CD4-positive, alpha-beta memory T cell (primary cell): ENCODE measurements at regions not wholly inside any gene's neighbourhood (a gene's known extent, or its start where the extent isn't known, plus 50 kb on each side); places are given as distances from the start of the nearest gene placed in this dataset.

Experiments
- CTCF ChIA-PET: fragments of 350-600 bp; sonication (Branson Sonifier 250); formaldehyde crosslinking; loops from one replicate; lab custom pipeline; 2021; ENCODE audit warnings: inconsistent platforms; ENCODE audit not compliant: partially characterized antibody; lab: Charles Lee
- POLR2A ChIA-PET: fragments of 350-600 bp; sonication (Branson Sonifier 250); formaldehyde crosslinking; loops from one replicate; lab custom pipeline; 2021; ENCODE audit not compliant: partially characterized antibody; lab: Charles Lee
- DNase-seq, 5 donors: peaks; one replicate each; pipeline versions ENCODE4 v3.0.0 to v3.0.0-alpha.2; 2020 to 2022; ENCODE audit warnings: mixed read lengths in 1 of 5
- H3K27ac ChIP-seq: one replicate; pipeline ENCODE4 v1.7.0; 2013; ENCODE audit warnings: low read depth, low read length
- H3K27me3 ChIP-seq: 2 replicates; pipeline ENCODE4 v1.7.0; 2013; ENCODE audit warnings: mild to moderate bottlenecking, low read length, moderate library complexity; ENCODE audit not compliant: insufficient read depth
- H3K36me3 ChIP-seq: 2 replicates; pipeline ENCODE4 v1.7.0; 2013; ENCODE audit warnings: mild to moderate bottlenecking, low read length, moderate library complexity; ENCODE audit not compliant: insufficient read depth
- H3K4me1 ChIP-seq: 2 replicates; pipeline ENCODE4 v1.7.0; 2013; ENCODE audit warnings: mild to moderate bottlenecking, low read length, moderate library complexity; ENCODE audit not compliant: insufficient read depth
- H3K4me3 ChIP-seq, 2 donors: one replicate each; pipeline ENCODE4 v1.7.0; 2013; ENCODE audit warnings: low read length in 2 of 2, mild to moderate bottlenecking in 1 of 2
- H3K9me3 ChIP-seq, 2 donors: one replicate each; pipeline ENCODE4 v1.7.0; 2013; ENCODE audit warnings: low read length in 2 of 2, control low read depth in 1 of 2; ENCODE audit not compliant: control insufficient read depth in 1 of 2
- H3K27ac Mint-ChIP-seq, 7 donors: one replicate each; pipeline ENCODE4 v1.8.0; 2020 to 2021; ENCODE audit warnings: mixed read lengths in 7 of 7, mild to moderate bottlenecking in 6 of 7, inconsistent platforms in 3 of 7, moderate library complexity in 3 of 7
- H3K27me3 Mint-ChIP-seq, 2 donors: one replicate each; pipeline ENCODE4 v1.8.0; 2020 to 2021; ENCODE audit warnings: mixed read lengths in 2 of 2
- H3K36me3 Mint-ChIP-seq, 2 donors: one replicate each; pipeline ENCODE4 v1.8.0; 2020 to 2021; ENCODE audit warnings: mixed read lengths in 2 of 2, inconsistent platforms in 1 of 2, mild to moderate bottlenecking in 1 of 2
- H3K4me1 Mint-ChIP-seq, 4 donors: one replicate each; pipeline ENCODE4 v1.8.0; 2020 to 2021; ENCODE audit warnings: mixed read lengths in 4 of 4, mild to moderate bottlenecking in 1 of 4
- H3K4me3 Mint-ChIP-seq, 8 donors: one replicate each; pipeline ENCODE4 v1.8.0; 2020 to 2021; ENCODE audit warnings: mixed read lengths in 8 of 8, mild to moderate bottlenecking in 7 of 8, moderate library complexity in 6 of 8, inconsistent platforms in 3 of 8
- H3K9me3 Mint-ChIP-seq, 8 donors: one replicate each; pipeline ENCODE4 v1.8.0; 2020 to 2021; ENCODE audit warnings: mixed read lengths in 8 of 8, mild to moderate bottlenecking in 5 of 8, inconsistent platforms in 3 of 8, moderate library complexity in 1 of 8
- intact Hi-C: fragments of 100-400 bp; cut with micrococcal nuclease; formaldehyde crosslinking; loops from one replicate; pipeline ENCODE4 v1.15.1; 2023

GRCh38 chr1:115425442-115425841 lies 87.4 kb upstream of the NGF start:
- no peak overlapping the region for H3K4me3 Mint-ChIP-seq
- H3K4me3 ChIP-seq = no peak overlapping the region
- ChIA-PET POLR2A (no interaction called here), CTCF (no interaction called here)
- H3K27me3 Mint-ChIP-seq = peaks cover 0 to 5% of the 10 kb centered on the region in 2 donors
- H3K4me1 ChIP-seq = no peaks in the 10 kb centered on the region
- H3K9me3 Mint-ChIP-seq = peaks cover 0 to 3% (median 0%) of the 10 kb centered on the region in 8 donors
- intact Hi-C loops = no loop called here
- H3K36me3 Mint-ChIP-seq = no peaks in the 10 kb centered on the region
- no peaks in the 10 kb centered on the region for H3K36me3 ChIP-seq
- no peaks in the 10 kb centered on the region for H3K4me1 Mint-ChIP-seq
- DNase-seq = no peak
- no peaks in the 10 kb centered on the region for H3K9me3 ChIP-seq
- H3K27ac Mint-ChIP-seq = no peak overlapping the region
- H3K27ac ChIP-seq = no peak overlapping the region
- no peaks in the 10 kb centered on the region for H3K27me3 ChIP-seq

GRCh38 chr1:115423776-115424175 lies 85.7 kb upstream of the NGF start:
- DNase-seq = no peak
- POLR2A ChIA-PET = no interaction called here
- CTCF ChIA-PET = no interaction called here
- no peak overlapping the region for H3K27ac Mint-ChIP-seq
- H3K4me1 Mint-ChIP-seq = no peaks in the 10 kb centered on the region
- peaks cover under 1 to 3% of the 10 kb centered on the region in 2 donors for H3K27me3 Mint-ChIP-seq
- Histone ChIP-seq H3K27me3 (no peaks in the 10 kb centered on the region), H3K9me3 (no peaks in the 10 kb centered on the region), H3K4me1 (no peaks in the 10 kb centered on the region), H3K36me3 (no peaks in the 10 kb centered on the region), H3K4me3 (no peak overlapping the region), H3K27ac (no peak overlapping the region)
- H3K4me3 Mint-ChIP-seq = no peak overlapping the region
- intact Hi-C loops = no loop called here
- H3K9me3 Mint-ChIP-seq = peaks cover 0 to 3% (median 0%) of the 10 kb centered on the region in 8 donors
- H3K36me3 Mint-ChIP-seq = no peaks in the 10 kb centered on the region

GRCh38 chr1:115419571-115419970 lies 81.5 kb upstream of the NGF start:
- H3K27ac Mint-ChIP-seq = no peak overlapping the region
- ChIA-PET POLR2A (no interaction called here), CTCF (no interaction called here)
- H3K4me1 ChIP-seq = no peaks in the 10 kb centered on the region
- H3K36me3 ChIP-seq = no peaks in the 10 kb centered on the region
- H3K4me3 Mint-ChIP-seq = no peak overlapping the region
- H3K27me3 ChIP-seq = no peaks in the 10 kb centered on the region
- peaks cover 0 to 3% (median 0%) of the 10 kb centered on the region in 8 donors for H3K9me3 Mint-ChIP-seq
- no peaks in the 10 kb centered on the region for H3K36me3 Mint-ChIP-seq
- no peak overlapping the region for H3K4me3 ChIP-seq
- H3K27me3 Mint-ChIP-seq = peaks cover 2 to 3% of the 10 kb centered on the region in 2 donors
- H3K9me3 ChIP-seq = no peaks in the 10 kb centered on the region
- intact Hi-C loops = no loop called here
- H3K27ac ChIP-seq = no peak overlapping the region
- H3K4me1 Mint-ChIP-seq = no peaks in the 10 kb centered on the region
- DNase-seq = no peak

- no peak overlapping the region for H3K4me3 Mint-ChIP-seq
- intact Hi-C loops = no loop called here
- ChIA-PET CTCF (no interaction called here), POLR2A (no interaction called here)
- H3K36me3 ChIP-seq = no peaks in the 10 kb centered on the region
- H3K4me1 Mint-ChIP-seq = no peaks in the 10 kb centered on the region
- DNase-seq = no peak
- H3K9me3 ChIP-seq = no peaks in the 10 kb centered on the region
- H3K9me3 Mint-ChIP-seq = peaks cover 0 to 5% (median 0%) of the 10 kb centered on the region in 8 donors
- H3K27ac Mint-ChIP-seq = no peak overlapping the region
- H3K4me3 ChIP-seq = no peak overlapping the region
- H3K27me3 ChIP-seq = no peaks in the 10 kb centered on the region
- no peaks in the 10 kb centered on the region for H3K36me3 Mint-ChIP-seq
- no peaks in the 10 kb centered on the region for H3K4me1 ChIP-seq
- no peak overlapping the region for H3K27ac ChIP-seq
- H3K27me3 Mint-ChIP-seq = peaks cover 3 to 5% of the 10 kb centered on the region in 2 donors
These were observed 75.6 kb upstream of the NGF start for GRCh38 chr1:115413621-115414020.

GRCh38 chr1:115413208-115413607 lies 75.2 kb upstream of the NGF start:
- no peaks in the 10 kb centered on the region for H3K36me3 ChIP-seq
- Mint-ChIP-seq H3K9me3 (peaks cover 0 to 5% (median 0%) of the 10 kb centered on the region in 8 donors), H3K4me3 (no peak overlapping the region), H3K36me3 (no peaks in the 10 kb centered on the region), H3K27ac (no peak overlapping the region), H3K27me3 (peaks cover 3 to 5% of the 10 kb centered on the region in 2 donors), H3K4me1 (no peaks in the 10 kb centered on the region)
- no peak overlapping the region for H3K4me3 ChIP-seq
- no peak for DNase-seq
- no peaks in the 10 kb centered on the region for H3K9me3 ChIP-seq
- H3K27ac ChIP-seq = no peak overlapping the region
- CTCF ChIA-PET = no interaction called here
- no peaks in the 10 kb centered on the region for H3K4me1 ChIP-seq
- intact Hi-C loops = no loop called here
- POLR2A ChIA-PET = no interaction called here
- no peaks in the 10 kb centered on the region for H3K27me3 ChIP-seq

- no peak for DNase-seq
- ChIA-PET POLR2A (no interaction called here), CTCF (no interaction called here)
- H3K4me1 ChIP-seq = no peaks in the 10 kb centered on the region
- H3K9me3 ChIP-seq = no peaks in the 10 kb centered on the region
- Mint-ChIP-seq H3K4me1 (no peaks in the 10 kb centered on the region), H3K9me3 (peaks cover 0 to 7% (median 0%) of the 10 kb centered on the region in 8 donors), H3K36me3 (no peaks in the 10 kb centered on the region), H3K27me3 (peaks cover 3 to 5% of the 10 kb centered on the region in 2 donors), H3K4me3 (no peak overlapping the region), H3K27ac (no peak overlapping the region)
- no peaks in the 10 kb centered on the region for H3K36me3 ChIP-seq
- H3K27me3 ChIP-seq = no peaks in the 10 kb centered on the region
- intact Hi-C loops = no loop called here
- H3K27ac ChIP-seq = no peak overlapping the region
- H3K4me3 ChIP-seq = no peak overlapping the region
These were observed 74.7 kb upstream of the NGF start for GRCh38 chr1:115412733-115413132.

- POLR2A ChIA-PET = no interaction called here
- H3K36me3 ChIP-seq = no peaks in the 10 kb centered on the region
- peaks cover 3 to 5% of the 10 kb centered on the region in 2 donors for H3K27me3 Mint-ChIP-seq
- peaks cover 0 to 10% (median 0%) of the 10 kb centered on the region in 8 donors for H3K9me3 Mint-ChIP-seq
- no peaks in the 10 kb centered on the region for H3K36me3 Mint-ChIP-seq
- no peaks in the 10 kb centered on the region for H3K9me3 ChIP-seq
- H3K4me1 Mint-ChIP-seq = no peaks in the 10 kb centered on the region
- no peaks in the 10 kb centered on the region for H3K27me3 ChIP-seq
- CTCF ChIA-PET = no interaction called here
- intact Hi-C loops = no loop called here
- no peak overlapping the region for H3K27ac ChIP-seq
- no peak overlapping the region for H3K27ac Mint-ChIP-seq
- DNase-seq = no peak
- H3K4me3 ChIP-seq = no peak overlapping the region
- H3K4me3 Mint-ChIP-seq = no peak overlapping the region
- no peaks in the 10 kb centered on the region for H3K4me1 ChIP-seq
These were observed 74.2 kb upstream of the NGF start for GRCh38 chr1:115412286-115412685.
